C4-2B (cell line): ENCODE measurements at regions not wholly inside any gene's neighbourhood (a gene's known extent, or its start where the extent isn't known, plus 50 kb on each side); places are given as distances from the start of the nearest gene placed in this dataset.

ENCODE experiments used
- H3K27ac ChIP-seq: fragments of 450-650 bp; 2 replicates; pipeline ENCODE4 v1.5.1; 2017
- CTCF ChIP-seq: fragments of 450-650 bp; conservative IDR thresholded peaks from 2 replicates; pipeline ENCODE4 v1.5.1; 2017; ENCODE audit warnings: mild to moderate bottlenecking
- ZFX ChIP-seq: fragments of 450-650 bp; IDR thresholded peaks from 2 replicates; pipeline ENCODE4 v1.6.1; 2017

DNA sequence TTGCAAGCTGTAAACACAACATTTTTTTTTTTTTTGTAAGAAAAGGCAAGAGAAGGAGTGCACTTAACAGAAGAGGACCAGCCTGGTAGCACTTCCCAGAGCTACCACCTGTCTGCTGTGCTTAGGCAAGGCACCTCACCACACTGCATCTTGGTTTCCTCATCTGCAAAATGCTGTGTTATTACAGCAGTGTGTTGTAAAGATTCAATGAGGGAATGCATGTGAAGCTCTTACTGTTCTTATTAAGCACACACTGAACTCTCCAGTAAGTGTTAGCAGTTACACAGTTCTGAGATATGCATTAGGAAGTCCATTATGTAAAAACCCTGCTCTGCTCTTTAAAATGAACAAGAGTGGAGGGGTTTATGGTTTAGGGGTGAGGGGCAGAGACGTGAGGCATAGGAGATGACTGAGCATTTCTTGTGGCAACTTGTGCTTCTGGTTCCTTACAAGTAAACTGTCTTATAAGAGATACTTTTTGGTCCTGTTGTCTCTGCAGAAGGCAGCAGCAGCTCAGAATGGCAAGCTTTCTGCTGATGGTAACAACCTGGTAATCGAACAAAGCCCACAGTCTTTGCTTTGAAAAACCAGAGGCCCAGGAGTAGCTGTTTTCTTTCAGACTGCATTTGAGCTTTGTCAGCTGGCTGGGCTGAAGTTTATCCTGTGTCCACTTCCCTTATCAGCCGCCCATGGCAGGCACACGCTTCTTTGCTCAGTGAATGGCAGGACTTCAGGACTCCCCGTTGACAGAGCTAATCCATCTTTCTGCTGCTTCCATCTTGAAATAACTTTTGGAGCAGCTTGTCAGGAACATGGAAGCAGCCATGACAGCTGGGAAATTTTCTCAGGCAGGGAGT, 98.8 kb upstream of the BMPER start:
- TF ChIP-seq CTCF (no peak), ZFX (no peak)
- no peak overlapping the region for H3K27ac ChIP-seq

- no peak overlapping the region for H3K27ac ChIP-seq
- TF ChIP-seq CTCF: no peak
- TF ChIP-seq ZFX: no peak
Measured at GRCh38 chr7:33807155-33807530, 98.2 kb upstream of the BMPER start.

- TF ChIP-seq CTCF: peak; percentile 73
- TF ChIP-seq ZFX: no peak
- H3K27ac ChIP-seq: no peak overlapping the region
Measured at GRCh38 chr7:33807779-33808482, 97.4 kb upstream of the BMPER start.

GRCh38 chr7:33809228-33809627, 96.1 kb upstream of the BMPER start:
- no peak overlapping the region for H3K27ac ChIP-seq
- no peak for TF ChIP-seq CTCF
- no peak for TF ChIP-seq ZFX

DNA sequence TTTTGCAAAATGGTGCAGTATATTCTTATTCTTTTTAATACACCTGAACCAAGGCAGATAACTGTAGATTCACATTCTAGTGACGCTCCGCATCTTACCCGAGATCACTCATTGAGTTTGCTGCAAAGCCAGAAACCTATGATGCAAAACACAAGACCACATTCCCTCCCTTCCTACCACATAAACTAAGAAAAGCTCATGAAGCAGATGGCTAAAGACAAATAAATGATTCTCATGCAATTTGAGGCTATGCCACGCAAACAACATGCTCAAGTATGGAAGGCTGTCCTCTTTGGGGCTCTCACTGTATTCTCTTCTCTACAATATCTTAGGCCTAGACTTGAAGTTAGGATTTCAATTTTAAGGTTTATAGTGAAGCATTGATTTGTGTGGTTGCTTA, 95.0 kb upstream of the BMPER start:
- H3K27ac ChIP-seq: no peak overlapping the region
- no peak for TF ChIP-seq CTCF
- TF ChIP-seq ZFX: no peak

GRCh38 chr7:33813331-33813730, 92.0 kb upstream of the BMPER start:
- TF ChIP-seq CTCF (no peak), ZFX (no peak)
- H3K27ac ChIP-seq: no peak overlapping the region

DNA sequence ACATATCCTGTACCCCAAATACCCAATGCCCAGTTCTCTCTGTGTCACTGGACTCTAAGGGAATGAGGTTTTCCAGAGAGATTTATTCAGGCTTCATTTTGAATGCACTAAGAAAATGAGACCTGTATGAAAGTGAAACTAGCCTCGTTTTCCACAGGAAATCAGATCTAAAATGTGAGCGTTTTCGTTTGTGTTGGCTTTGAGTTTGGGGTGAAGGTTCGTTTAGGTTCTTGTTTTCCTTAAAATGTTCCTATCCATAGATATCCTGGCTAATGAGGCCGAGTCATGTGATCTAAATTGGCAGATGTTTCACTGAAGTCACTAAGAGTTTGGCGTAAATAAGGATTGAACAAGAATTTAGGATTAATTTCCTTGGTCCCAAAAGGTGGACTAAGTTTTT, 90.9 kb upstream of the BMPER start:
- TF ChIP-seq ZFX (no peak), CTCF (no peak)
- H3K27ac ChIP-seq: no peak overlapping the region
